Endothelial cell of umbilical vein (primary cell): ENCODE measurements at regions not wholly inside any gene's neighbourhood (a gene's known extent, or its start where the extent isn't known, plus 50 kb on each side); places are given as distances from the start of the nearest gene placed in this dataset.

Experiments
- EZH2 ChIP-seq: IDR thresholded peaks from 2 replicates; pipeline ENCODE4 v1.6.1; 2012; ENCODE audit warnings: borderline replicate concordance, low read depth, mild to moderate bottlenecking, moderate library complexity, low read length, inconsistent platforms; ENCODE audit not compliant: severe bottlenecking
- FOS ChIP-seq: IDR thresholded peaks from 2 replicates; pipeline ENCODE4 v1.6.1; 2011; ENCODE audit warnings: mild to moderate bottlenecking, low read length, moderate library complexity, borderline replicate concordance; ENCODE audit not compliant: insufficient read depth
- JUN ChIP-seq: IDR thresholded peaks from 2 replicates; pipeline ENCODE4 v1.6.1; 2011; ENCODE audit warnings: borderline replicate concordance, low read depth; ENCODE audit not compliant: insufficient read length, insufficient read depth
- POLR2A ChIP-seq: IDR thresholded peaks from 2 replicates; pipeline ENCODE4 v1.6.1; 2012; ENCODE audit warnings: low read depth, mild to moderate bottlenecking, control low read depth, low read length
- TF ChIP-seq, protein P1 (sequence below), 2 donors: IDR thresholded peaks; 1 replicate in 1 of 2; 2 replicates in 1 of 2; pipeline ENCODE4 v1.5.1; 2011; ENCODE audit warnings: low read length in 2 of 2, mild to moderate bottlenecking in 2 of 2, moderate library complexity in 2 of 2, control low read depth in 1 of 2, inconsistent platforms in 1 of 2, low read depth in 1 of 2; ENCODE audit not compliant: insufficient read depth in 1 of 2; ENCODE audit errors: extremely low read depth in 1 of 2

DNA sequence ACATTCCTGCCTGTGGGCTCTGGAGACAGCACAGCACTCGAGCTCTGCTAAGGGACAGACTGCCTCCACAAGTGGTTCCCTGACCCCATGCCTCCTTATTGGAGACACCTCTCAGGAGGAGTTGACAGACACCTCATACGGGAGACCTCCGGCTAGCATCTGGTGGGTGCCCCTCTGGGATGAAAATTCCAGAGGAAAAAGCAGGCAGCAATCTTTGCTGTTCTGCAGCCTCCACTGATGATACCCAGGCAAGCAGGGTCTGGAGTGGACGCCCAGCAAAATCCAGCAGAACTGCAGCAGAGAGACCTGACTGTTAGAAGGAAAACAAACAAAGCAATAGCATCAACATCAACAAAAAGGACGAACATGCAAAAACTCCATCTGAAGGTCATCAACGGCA is 639.4 kb downstream of the SLC16A7 start:
- TF ChIP-seq, protein P1, sequence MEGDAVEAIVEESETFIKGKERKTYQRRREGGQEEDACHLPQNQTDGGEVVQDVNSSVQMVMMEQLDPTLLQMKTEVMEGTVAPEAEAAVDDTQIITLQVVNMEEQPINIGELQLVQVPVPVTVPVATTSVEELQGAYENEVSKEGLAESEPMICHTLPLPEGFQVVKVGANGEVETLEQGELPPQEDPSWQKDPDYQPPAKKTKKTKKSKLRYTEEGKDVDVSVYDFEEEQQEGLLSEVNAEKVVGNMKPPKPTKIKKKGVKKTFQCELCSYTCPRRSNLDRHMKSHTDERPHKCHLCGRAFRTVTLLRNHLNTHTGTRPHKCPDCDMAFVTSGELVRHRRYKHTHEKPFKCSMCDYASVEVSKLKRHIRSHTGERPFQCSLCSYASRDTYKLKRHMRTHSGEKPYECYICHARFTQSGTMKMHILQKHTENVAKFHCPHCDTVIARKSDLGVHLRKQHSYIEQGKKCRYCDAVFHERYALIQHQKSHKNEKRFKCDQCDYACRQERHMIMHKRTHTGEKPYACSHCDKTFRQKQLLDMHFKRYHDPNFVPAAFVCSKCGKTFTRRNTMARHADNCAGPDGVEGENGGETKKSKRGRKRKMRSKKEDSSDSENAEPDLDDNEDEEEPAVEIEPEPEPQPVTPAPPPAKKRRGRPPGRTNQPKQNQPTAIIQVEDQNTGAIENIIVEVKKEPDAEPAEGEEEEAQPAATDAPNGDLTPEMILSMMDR (IDR thresholded peaks at IDR 0.05; ENCODE audit: extremely low read depth in 1 of 2, insufficient read depth in 1 of 2, low read depth in 1 of 2, low read length in 2 of 2) = no peak
- TF ChIP-seq EZH2 (no peak), JUN (no peak), FOS (no peak), POLR2A (no peak)
